Tibial nerve (tissue), 4 donors: ENCODE measurements at regions not wholly inside any gene's neighbourhood (a gene's known extent, or its start where the extent isn't known, plus 50 kb on each side); places are given as distances from the start of the nearest gene placed in this dataset.

ENCODE experiments used
- DNase-seq, 2 donors: peaks; one replicate each; pipeline ENCODE4 v3.0.0-alpha.2; 2019; ENCODE audit warnings: low spot score in 2 of 2
- H3K27ac ChIP-seq, 4 donors: fragments of 200-600 bp; sonication (generic) in 3 of 4; one replicate each; pipeline ENCODE4 v1.5.1; 2017 to 2019; ENCODE audit warnings: mild to moderate bottlenecking in 1 of 4
- H3K27me3 ChIP-seq, 2 donors: fragments of 200-600 bp; sonication (generic) in 1 of 2; one replicate each; pipeline versions ENCODE4 v1.5.1 to v1.6.0; 2017 to 2019
- H3K36me3 ChIP-seq, 3 donors: fragments of 200-600 bp; sonication (generic); one replicate each; pipeline ENCODE4 v1.5.1; 2018 to 2019
- H3K4me1 ChIP-seq, 4 donors: fragments of 200-600 bp; sonication (generic) in 3 of 4; one replicate each; pipeline ENCODE4 v1.5.1; 2017 to 2019
- H3K4me3 ChIP-seq, 4 donors: fragments of 200-600 bp; sonication (generic) in 3 of 4; one replicate each; pipeline ENCODE4 v1.5.1; 2017 to 2019; ENCODE audit warnings: mild to moderate bottlenecking in 1 of 4, moderate library complexity in 1 of 4
- H3K9me3 ChIP-seq, 4 donors: fragments of 200-600 bp; sonication (generic) in 3 of 4; one replicate each; pipeline ENCODE4 v1.5.1; 2017 to 2019
- EP300 ChIP-seq, 2 donors: sonication (generic); formaldehyde crosslinking; IDR thresholded peaks; one replicate each; pipeline ENCODE4 v1.6.1; 2017; ENCODE audit warnings: antibody characterized with exemption in 2 of 2, mild to moderate bottlenecking in 1 of 2
- POLR2A ChIP-seq, 2 donors: fragments of 450-650 bp; IDR thresholded peaks; one replicate each; pipeline ENCODE4 v1.6.1; 2017; ENCODE audit warnings: antibody characterized with exemption in 2 of 2, mild to moderate bottlenecking in 2 of 2, moderate library complexity in 2 of 2
- WGBS, 2 donors: methylation state at CpG; one replicate each; pipeline ENCODE4 v1.1.5; 2018; 5-methylcytosine and 5-hydroxymethylcytosine counted together
- TF ChIP-seq, protein P1 (sequence below), 5 experiments: fragments of 200-600 bp in 3 of 5; fragments of 450-650 bp in 2 of 5; sonication (generic) in 3 of 5; IDR thresholded peaks; one replicate each; pipeline ENCODE4 v1.5.1; 2016 to 2019; ENCODE audit warnings: antibody characterized with exemption in 5 of 5, mild to moderate bottlenecking in 3 of 5, moderate library complexity in 2 of 5

DNA sequence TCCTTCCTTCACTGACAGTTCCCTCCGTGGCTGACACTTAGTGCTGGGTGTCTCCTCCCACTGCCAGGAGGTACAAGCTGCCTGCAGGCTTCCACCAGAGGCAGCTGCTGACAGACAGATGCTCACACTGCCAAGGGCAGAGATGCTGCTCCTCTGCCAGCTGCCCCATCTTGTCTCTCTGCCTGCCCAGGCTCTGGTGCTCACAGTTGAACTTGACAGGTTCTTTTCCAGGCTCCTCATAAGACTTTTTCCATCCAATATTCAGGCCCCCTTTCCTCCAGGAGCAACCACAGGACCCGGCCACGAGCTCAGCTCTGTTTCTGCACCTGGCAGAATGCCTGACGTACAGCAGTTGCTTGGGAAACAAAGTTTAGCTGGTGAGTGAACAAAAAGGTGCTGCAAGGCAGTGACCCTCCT is 79.8 kb downstream of the PSMB1 start:
- no peaks in the 10 kb centered on the region for H3K4me1 ChIP-seq
- WGBS, 2 donors, result 40 to 44% methylated on average over 4 of the region's 4 CpGs
- DNase-seq, result no peak
- no peaks in the 10 kb centered on the region for H3K27me3 ChIP-seq
- H3K4me3 ChIP-seq, result no peak overlapping the region
- no peaks in the 10 kb centered on the region for H3K36me3 ChIP-seq
- no peak overlapping the region for H3K27ac ChIP-seq
- no peak for TF ChIP-seq EP300 (IDR thresholded peaks at IDR 0.05)
- TF ChIP-seq, protein P1, sequence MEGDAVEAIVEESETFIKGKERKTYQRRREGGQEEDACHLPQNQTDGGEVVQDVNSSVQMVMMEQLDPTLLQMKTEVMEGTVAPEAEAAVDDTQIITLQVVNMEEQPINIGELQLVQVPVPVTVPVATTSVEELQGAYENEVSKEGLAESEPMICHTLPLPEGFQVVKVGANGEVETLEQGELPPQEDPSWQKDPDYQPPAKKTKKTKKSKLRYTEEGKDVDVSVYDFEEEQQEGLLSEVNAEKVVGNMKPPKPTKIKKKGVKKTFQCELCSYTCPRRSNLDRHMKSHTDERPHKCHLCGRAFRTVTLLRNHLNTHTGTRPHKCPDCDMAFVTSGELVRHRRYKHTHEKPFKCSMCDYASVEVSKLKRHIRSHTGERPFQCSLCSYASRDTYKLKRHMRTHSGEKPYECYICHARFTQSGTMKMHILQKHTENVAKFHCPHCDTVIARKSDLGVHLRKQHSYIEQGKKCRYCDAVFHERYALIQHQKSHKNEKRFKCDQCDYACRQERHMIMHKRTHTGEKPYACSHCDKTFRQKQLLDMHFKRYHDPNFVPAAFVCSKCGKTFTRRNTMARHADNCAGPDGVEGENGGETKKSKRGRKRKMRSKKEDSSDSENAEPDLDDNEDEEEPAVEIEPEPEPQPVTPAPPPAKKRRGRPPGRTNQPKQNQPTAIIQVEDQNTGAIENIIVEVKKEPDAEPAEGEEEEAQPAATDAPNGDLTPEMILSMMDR (IDR thresholded peaks at IDR 0.05), result no peak
- no peak for TF ChIP-seq POLR2A (IDR thresholded peaks at IDR 0.05)
- no peaks in the 10 kb centered on the region for H3K9me3 ChIP-seq

GRCh38 chr6:170471491-170471890 is 81.6 kb downstream of the PSMB1 start:
- no peaks in the 10 kb centered on the region for H3K4me1 ChIP-seq
- WGBS, 2 donors, result 56 to 65% methylated on average over 5 of the region's 5 CpGs
- DNase-seq, result no peak

DNA sequence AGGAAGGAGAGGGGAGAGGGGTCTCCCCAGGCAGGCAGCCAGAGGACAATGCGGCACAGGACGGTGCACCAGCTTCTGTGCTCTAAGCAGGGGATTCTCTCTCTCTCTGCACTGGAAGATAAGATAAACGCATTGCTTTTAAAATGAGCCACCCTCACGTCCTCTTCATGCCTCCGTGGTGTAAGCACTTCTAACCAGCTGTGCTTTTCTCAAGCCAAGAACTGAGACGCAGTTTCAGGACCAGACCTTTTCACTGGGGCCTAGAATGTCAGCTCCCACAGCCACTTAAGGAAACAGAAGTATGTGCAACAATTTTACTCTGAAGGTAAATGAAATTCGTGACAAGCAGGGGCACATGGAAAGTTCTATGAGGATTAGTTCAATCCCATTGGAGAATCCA is 82.4 kb downstream of the PSMB1 start:
- no peaks in the 10 kb centered on the region for H3K4me1 ChIP-seq
- no peaks in the 10 kb centered on the region for H3K27me3 ChIP-seq
- no peak overlapping the region for H3K4me3 ChIP-seq
- H3K27ac ChIP-seq, result no peak overlapping the region
- no peak for DNase-seq
- no peak for TF ChIP-seq EP300 (IDR thresholded peaks at IDR 0.05)
- TF ChIP-seq, protein P1 (IDR thresholded peaks at IDR 0.05), result no peak
- TF ChIP-seq POLR2A (IDR thresholded peaks at IDR 0.05), result no peak
- WGBS, 2 donors, result 61 to 64% methylated on average over 7 of the region's 7 CpGs
- no peaks in the 10 kb centered on the region for H3K36me3 ChIP-seq
- H3K9me3 ChIP-seq, result no peaks in the 10 kb centered on the region

More at GRCh38 chr6:170471491-170471890, 81.6 kb downstream of the PSMB1 start:
- H3K9me3 ChIP-seq, result no peaks in the 10 kb centered on the region
- H3K27ac ChIP-seq, result no peak overlapping the region
- TF ChIP-seq POLR2A (IDR thresholded peaks at IDR 0.05), result no peak
- no peak for TF ChIP-seq EP300 (IDR thresholded peaks at IDR 0.05)
- TF ChIP-seq, protein P1 (IDR thresholded peaks at IDR 0.05), result no peak
- no peak overlapping the region for H3K4me3 ChIP-seq
- no peaks in the 10 kb centered on the region for H3K27me3 ChIP-seq
- no peaks in the 10 kb centered on the region for H3K36me3 ChIP-seq

DNA sequence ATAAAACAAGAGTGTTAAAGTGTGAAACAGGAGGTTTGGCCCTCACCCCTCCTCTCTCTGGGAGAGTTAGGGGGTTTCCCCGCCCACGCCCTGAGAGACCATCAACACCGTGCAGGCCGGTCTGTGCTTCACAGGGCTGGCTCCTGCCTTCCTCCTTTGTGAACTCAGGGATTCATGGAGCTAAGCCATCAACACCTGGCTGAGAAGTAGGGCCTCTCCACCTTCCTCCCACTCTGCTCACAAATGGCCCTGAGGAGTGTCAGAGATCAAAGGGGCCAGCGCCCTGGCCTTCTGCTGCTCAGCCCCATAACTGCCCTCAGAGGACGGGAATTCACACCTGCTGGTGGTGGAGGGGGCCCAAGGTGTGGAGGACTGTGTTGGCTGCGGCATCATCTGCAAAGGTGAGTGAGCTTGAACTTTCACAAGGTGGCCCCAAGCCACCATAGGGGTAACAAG is 88.6 kb downstream of the PSMB1 start:
- no peak for DNase-seq
- Histone ChIP-seq H3K27ac (no peak overlapping the region), H3K9me3 (no peaks in the 10 kb centered on the region), H3K4me1 (peaks cover 0 to 10% (median 3%) of the 10 kb centered on the region in 4 donors), H3K27me3 (no peaks in the 10 kb centered on the region), H3K4me3 (no peak overlapping the region), H3K36me3 (no peaks in the 10 kb centered on the region)
- TF ChIP-seq, protein P1 (IDR thresholded peaks at IDR 0.05), result no peak
- TF ChIP-seq POLR2A (IDR thresholded peaks at IDR 0.05) (no peak), EP300 (IDR thresholded peaks at IDR 0.05) (no peak)
- 63 to 72% methylated on average over 5 to 6 of the region's 7 CpGs for WGBS, 2 donors

- no peaks in the 10 kb centered on the region for H3K36me3 ChIP-seq
- H3K27ac ChIP-seq, result no peak overlapping the region
- H3K9me3 ChIP-seq, result no peaks in the 10 kb centered on the region
- no peaks in the 10 kb centered on the region for H3K27me3 ChIP-seq
- 52 to 79% methylated on average over 6 to 9 of the region's 9 CpGs for WGBS, 2 donors
- no peak overlapping the region for H3K4me3 ChIP-seq
- no peak for DNase-seq
- H3K4me1 ChIP-seq, result peaks cover 0 to 11% (median 4%) of the 10 kb centered on the region in 4 donors
- TF ChIP-seq, protein P1 (IDR thresholded peaks at IDR 0.05), result no peak
- TF ChIP-seq POLR2A (IDR thresholded peaks at IDR 0.05), result no peak
- TF ChIP-seq EP300 (IDR thresholded peaks at IDR 0.05), result no peak
Observed at GRCh38 chr6:170464080-170464479, 89.0 kb downstream of the PSMB1 start.
